LHCN-M2 (cell line): ENCODE measurements at regions not wholly inside any gene's neighbourhood (a gene's known extent, or its start where the extent isn't known, plus 50 kb on each side); places are given as distances from the start of the nearest gene placed in this dataset.

Source experiments
- DNase-seq: peaks from one replicate; pipeline ENCODE4 v3.0.0-alpha.2; 2012; ENCODE audit warnings: low read depth

DNA sequence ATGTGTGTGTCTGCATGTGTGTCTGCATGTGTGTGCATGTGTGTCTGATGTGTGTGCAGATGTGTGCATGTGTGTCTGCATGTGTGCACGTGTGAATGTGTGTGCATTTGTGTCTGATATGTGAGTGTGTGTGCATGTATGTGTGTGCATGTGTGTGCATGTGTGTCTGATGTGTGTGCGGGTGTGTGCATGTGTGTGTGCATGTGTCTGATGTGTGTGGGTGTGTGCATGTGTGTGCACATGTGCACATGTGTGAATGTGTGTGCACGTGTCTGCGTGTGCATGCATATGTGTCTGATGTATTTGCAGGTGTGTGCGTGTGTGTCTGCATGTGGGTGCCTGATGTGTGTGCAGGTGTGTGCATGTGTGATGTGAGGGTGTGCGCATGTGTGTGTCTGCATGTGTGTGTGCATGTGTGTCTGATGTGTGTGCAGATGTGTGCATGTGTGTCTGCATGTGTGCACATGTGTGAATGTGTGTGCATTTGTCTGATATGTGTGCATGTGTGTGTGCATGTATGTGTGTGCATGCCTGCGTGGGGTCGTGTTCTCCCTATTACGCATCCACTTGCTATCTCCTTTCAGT lies 470.1 kb upstream of the HS6ST1 start:
- no peak for DNase-seq

DNA sequence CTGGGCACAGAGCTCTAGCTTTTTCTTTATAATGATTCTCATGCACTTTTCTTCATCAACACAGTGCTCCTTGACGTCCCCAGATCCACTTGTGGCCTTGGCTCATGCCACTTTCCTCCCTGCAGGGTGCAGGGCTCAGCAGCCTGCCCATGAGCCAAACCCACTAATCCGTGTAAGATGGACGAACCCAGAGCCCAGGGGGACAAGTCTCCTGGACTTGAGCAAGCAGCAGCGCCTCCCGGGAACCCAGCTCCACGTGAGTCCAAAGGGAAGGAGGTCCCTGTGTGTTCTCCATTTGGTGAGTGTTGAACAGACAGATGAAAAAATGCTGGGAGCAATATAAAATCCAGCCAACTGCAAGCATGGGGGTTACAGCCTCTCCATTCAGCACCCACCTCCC lies 470.6 kb upstream of the HS6ST1 start:
- DNase-seq = no peak

DNA sequence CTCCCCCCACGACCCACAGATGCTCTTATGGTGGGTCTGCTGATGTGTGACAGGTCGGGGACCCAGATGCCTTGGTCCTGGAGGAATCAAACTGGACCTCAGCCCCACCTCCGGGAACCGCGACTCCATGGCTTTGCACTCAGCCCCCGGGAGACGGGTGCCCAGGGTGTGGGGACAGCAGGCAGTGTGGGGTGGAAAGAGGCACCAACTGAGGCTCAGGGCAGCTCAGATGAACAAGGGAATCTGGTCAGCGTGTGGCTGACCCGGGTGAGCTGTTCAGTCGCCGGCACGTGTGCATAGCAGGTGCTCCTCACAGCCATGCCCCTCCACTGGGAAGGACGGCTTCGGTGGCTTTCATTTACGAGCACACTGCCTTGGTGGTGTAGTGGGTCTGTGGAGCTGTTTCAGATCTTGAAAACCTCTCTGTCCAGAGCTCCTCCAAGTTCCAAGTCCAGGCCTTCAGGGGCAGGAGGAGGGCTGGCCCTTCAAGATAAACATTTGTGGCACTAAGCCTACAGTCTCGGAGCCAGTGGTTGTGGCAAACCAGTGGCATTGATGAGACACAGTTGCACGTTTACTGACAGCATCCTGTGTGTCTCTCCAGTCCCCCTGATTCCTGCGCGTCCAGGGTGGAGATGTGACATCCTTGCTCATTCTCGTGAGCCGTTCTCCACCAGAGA lies 471.2 kb upstream of the HS6ST1 start:
- no peak for DNase-seq

DNA sequence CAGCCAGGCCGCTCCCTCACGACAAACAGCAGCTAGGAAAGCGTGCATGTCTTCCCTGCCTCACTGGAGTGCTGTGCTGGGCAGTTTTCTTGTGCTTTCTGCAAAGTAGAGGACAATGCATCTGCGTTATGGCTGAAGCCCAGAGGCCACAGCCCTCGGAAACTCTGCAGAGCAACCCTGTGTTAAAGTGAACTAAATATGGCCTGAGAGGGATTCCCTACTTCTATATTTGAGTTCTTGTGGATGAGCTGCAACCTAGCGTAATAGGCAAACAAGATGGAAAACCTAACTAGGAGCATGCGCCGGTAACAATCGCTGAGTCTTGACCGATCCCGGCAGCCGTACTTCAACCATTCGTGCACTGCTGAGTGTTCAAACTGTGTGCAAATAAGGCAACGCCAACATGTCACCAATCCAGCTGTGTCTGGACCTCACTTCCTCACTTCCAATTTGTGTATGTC lies 471.9 kb upstream of the HS6ST1 start:
- DNase-seq = no peak

DNA sequence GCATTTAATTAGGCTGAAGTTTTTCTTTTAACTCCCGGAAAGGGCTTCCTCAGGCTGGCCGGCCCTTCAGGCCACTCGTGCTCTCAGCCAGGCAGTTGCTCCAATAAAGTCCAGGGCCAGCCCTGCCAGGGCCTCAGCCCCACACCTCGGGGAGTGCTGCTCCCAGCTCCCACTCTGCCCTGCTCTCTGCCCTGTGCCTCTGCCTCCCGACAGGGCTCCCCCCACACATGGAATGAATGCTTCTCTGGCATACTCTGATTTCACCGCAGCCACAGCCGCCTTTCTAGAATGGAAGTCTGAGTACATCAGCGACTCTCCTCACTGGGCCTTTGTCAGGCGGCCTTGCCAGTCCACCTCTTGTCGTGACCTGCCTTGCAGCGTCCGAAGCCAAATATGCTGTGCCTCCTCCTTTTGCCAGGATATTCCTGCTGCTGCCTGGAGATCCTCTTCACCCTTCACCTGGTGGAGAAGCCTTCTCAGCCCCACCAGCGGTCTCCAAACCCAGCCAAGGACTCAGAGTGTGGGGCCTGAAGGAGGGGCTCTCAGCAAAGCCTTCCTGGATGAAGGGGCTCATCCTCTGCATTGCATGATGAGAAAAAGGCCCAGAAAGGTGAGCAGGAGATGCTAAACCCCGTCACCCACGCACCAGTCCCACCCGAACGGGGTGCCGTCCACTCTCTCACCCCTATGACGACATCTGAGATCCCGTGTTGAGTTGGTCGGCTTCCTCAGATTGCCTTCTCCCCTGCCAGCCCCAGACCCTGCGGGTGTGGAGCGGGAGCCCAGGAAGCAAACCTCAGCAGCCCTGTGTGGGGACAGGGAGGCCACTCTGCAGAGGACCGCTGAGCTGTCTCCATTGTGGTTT lies 472.7 kb upstream of the HS6ST1 start:
- DNase-seq = no peak

DNA sequence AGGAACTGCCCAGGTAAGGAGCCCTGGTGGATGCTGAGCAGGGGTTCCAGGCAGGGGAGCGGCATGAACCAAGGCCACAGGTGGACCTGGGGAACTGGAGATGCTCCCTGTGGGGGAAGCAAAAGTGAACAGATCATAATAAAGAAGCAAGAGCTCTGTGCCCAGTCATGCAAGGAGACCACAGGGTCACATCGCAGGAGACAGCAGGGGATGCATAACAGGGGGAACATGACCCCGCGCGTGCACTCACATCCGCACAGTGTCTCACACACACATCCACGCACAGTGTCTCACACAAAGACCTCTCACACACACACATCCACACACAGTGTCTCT lies 473.3 kb upstream of the HS6ST1 start:
- no peak for DNase-seq

DNA sequence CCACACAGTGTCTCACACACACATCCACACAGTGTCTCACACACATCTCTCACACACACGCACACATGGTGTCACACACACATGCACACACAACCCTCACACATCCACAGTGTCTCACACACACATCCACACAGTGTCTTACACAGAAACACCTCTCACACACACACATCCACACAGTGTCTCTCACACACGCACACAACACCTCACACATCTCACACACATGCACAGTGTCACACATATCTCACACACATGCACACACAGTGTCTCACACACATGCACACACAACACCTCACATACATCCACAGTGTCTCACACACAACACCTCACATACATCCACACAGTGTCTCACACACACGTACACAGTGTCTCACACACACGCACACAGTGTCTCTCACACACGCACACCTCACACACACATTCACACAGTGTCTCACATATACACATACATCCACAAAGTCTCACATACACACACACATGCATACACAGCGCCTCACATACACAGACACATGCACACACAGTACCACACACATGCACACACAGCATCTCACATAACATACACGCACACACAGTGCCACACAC lies 473.9 kb upstream of the HS6ST1 start:
- no peak for DNase-seq

DNA sequence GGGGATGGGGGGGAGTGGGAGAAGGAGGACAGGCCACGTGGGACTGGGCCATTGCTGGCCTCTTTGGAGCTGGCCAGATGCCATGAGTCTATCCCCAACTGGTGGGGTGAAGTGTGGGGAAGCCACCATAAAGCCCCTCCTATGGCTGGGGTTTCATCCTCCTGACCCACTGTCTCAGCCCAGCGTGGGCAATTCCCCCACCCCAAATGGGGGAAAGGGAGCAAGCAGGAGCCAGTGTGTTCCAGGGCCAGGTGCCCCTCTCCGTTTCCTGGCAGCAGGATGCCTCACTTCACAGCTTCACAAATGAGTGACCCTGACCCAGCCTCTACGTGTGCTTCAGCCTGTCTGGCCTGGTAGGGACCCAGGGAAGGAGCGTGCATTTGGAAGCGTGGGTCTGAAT lies 474.7 kb upstream of the HS6ST1 start:
- DNase-seq = no peak

DNA sequence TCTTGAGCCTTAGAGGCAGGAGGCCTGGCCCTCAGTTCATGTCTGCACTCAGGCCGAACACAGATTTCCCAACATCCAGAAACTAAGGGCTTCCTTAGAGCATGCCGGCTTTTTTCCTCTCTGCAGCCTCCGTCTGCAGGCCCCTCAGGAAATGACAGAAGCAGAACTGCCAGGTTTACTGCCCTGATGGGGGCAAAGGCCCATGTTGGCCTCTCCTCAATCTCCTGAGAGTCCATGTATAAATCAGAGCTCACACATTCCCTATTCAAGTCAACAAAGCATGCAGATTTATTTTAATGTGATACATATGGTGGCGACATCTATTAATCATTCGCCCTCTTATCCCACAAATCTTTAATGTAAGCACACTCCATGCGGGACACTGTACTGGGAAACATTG lies 475.6 kb upstream of the HS6ST1 start:
- DNase-seq = no peak

DNA sequence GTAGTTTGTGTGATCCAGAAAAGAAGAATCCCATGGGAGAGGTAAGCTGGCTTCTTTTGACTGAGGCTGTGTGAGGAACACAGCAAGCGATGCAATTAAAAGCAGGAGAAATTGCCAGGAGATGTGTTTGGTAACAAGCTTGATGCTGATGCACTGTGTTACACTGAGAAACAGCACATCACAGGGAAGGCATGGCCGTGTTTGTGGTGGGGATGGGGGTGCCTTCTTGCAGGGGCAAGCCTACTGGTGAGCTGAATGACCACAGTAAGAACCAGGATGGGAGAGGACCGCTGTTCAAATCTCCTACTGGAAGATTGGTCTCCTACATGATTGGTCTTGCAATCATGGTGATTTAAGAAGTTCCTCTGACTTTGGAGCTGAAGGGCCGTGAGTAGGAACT lies 477.7 kb upstream of the HS6ST1 start:
- DNase-seq = no peak

DNA sequence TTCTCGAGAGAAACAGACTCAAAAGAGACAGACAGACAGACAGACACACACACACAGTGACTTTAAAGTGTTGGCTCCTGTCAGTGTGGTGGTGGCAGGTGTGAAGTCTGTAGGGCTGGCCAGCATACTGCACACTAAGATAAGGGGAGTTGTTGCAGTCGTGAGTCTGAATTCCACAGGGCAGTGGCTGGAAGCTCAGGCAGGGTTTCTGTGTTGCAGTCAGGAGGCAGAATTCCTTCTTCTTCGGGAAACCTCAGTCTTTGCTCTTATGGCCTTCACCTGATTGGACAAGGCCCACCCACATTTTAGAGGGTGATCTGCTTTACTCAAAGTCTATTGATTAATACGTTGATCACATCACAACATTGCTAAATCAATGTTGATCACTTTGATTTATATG lies 478.4 kb upstream of the HS6ST1 start:
- DNase-seq = no peak

DNA sequence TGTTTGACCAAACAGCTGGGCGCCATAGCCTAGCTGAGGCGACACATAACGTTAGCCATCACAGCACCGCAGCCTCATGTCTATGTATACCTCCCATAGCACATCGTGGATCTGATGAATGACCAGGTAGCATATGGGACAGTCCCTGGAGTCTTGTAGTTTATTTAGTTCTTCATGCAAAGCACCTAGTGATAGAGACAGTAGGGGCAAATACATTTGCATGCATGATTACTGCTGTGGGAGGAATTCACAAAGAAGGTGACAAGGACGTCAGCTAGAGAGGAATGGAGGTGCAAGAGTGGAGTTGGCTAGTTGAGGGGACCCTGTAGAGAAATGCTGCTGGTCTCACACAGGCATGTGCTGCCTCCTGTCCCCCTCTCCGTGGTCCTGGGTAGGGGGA lies 478.9 kb upstream of the HS6ST1 start:
- no peak for DNase-seq

DNA sequence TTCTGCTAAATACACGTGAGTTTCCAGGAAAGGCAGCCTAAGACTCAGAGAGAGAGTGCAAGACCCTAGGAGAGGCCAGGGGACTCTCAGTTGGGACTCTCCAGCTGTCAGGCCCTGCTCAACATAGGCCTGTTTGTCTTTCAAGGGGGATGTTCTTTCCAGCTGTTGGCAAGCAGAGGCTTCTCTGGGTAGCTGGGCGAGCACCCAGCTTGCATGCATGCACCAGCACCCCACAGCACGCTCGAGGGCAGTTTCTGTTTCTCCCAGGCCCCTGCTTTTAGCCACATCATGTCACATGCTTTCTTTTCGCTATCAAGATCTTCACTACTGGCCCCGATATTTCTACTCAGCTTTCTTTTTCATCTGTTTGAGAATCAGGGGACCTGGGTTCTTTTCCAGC lies 479.3 kb upstream of the HS6ST1 start:
- no peak for DNase-seq

DNA sequence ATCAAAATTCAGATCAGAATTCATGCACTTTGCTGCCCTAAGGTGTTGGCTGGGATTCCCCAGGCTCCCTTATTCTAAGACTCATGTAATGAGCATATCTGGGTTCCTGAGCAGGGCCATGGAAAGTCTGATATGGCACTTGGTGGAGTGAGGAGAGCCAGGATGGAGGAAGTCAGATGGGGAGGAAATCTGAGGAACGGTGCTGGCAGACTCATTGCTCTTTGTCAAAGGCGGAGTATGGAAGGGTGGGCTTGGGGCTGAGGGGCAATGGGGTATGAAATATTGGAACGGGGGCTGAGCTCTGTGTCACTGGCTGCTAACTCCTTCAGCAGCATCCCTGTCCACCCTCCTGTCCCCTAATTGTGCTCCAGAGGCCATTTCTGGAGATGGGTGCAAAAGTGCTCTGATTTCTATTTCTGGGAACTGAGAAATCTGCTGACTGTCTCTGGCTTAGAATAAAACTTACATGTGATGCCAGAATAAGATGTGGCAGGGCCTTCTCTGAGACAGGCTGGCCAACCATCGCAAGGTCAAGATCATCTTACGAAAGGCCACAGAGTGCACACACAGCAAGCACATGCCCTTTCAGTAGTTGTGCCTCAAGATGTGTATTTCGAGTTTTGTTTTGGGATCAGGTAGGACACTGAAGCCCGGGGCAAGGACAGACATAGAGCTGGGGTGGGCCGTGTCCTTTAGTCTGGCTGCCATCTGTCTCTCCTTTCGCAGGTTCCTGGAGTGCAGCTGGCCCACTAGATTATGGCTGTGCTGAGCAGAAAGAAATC lies 480.0 kb upstream of the HS6ST1 start:
- DNase-seq = no peak

DNA sequence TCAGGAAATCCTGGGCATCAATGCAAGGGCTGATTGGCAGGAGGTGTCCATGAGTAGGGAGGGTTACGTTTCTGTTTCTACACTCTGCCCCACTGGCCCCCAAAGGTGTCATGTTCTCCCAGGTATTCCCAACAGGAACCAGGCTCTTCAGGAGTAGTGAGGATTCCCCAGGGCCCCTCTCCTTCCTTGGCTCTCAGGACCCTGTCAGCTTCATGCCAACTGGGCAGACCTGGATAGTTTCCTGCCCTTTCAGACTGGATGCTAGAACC lies 480.6 kb upstream of the HS6ST1 start:
- DNase-seq = no peak

DNA sequence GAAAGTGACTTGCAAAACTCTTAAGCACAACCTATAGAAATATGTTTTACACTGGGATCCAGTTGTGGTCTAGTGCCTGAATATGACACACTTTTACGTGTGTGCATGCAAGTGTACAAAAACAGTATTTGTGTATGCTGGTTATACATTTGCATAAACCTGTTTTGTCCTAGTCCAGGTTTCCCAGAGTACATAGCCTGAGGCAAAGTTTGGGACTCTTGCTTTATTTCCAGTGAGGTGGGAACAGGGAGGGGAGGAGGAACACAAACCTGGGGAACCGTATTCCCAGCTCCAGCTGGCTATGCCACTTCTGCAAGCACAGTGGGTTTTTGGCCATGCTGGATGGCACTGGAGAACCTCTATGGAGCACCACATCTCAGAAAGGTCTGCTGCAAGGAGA lies 481.1 kb upstream of the HS6ST1 start:
- no peak for DNase-seq

DNA sequence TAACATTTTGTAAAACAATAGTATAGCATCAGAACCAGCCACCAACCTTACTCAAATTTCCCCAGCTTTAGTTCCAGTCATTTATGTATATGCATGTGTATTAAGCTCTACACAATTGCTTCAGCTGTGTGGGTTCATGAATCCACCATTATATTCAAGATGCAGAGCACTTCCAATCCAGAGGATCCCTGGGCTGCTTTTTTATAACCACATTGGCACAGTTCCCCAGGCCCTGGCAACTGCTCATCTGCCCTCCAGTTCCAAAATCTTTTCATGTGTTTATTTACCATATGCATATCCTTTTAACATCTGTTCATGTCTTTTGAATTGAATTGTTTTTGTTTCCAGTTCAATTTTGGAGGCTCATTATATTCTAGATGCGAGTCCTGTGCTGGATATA lies 482.9 kb upstream of the HS6ST1 start:
- no peak for DNase-seq

DNA sequence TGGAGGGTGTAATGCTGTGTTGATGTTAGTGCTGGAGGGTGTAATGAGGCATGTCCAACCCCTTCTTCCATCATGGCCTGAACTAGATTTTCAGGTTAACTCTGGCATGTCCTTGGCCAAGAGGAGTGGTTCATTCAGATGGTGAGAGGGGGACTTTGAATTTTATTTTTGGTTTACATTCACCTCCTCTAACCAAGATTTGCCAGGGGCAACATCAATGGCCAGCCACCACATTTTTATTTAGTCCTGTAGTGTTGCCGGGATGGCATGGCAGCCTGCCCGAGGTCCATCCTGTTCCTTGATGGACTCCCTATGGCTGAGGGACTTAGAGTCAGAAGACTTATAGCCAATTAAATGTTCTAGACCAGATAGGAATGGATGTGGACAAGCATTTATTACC lies 484.6 kb upstream of the HS6ST1 start:
- DNase-seq = no peak

DNA sequence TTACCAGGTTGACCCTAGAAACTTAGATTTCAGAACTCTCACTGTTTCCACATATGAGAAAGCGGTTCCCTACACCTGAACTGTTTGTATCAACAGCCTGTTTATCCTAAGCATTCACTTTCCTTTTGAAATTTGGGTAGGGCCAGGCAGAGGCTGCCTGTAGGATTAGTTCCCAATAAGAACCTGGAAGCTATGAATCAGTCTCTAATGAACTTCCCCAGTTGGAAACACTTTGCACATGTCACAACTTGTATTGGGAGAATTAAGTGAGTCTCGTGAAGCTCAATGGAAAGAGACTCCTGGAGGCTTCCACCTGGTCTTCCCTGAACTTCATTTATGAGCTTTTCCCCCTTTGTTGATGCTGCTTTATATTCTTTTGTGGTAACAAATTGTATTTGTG lies 486.6 kb upstream of the HS6ST1 start:
- no peak for DNase-seq

DNA sequence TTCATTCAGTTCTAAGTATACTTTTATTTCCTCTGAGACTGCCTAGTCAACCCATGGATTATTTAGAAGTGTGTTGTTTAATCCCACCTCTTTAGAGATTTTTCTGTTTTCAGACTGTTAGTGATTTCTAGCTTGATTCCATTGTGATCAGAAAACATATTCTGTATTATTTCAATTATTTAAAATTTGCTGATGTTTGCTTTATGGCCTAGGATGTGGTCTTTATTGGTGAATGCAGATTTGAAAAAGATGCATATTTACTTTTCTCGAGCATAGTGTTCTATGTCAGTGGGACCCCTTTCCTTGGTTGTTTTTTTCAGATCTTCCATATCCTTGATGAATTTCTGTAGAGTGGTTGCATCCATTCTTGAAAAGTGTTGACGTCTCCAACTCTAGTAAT lies 487.2 kb upstream of the HS6ST1 start:
- DNase-seq = no peak

DNA sequence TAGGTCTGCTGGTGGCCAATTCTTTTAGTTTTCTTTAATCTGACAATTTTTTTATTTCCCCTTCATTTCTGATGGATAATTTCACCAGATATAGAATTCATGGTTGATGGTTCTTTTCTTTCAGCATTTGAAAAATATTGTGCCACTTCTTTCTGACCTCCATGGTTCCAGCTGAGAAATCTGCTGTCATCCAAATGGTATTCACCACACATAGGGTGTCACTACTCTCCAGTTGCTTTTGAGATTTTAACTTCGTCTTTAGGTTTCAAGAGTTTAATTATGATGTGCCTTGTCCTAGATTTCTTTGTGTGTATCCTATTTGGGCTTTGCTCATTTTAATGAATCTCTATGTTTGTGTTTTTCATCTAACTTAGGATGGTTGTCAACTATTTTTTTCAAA lies 488.6 kb upstream of the HS6ST1 start:
- no peak for DNase-seq
